ENCODE measurements at regions not wholly inside any gene's neighbourhood (a gene's known extent, or its start where the extent isn't known, plus 50 kb on each side); places are given as distances from the start of the nearest gene placed in this dataset.
"Not testable (repeated sequence)": the region's sequence is repeated elsewhere in the genome, so short reads cannot be mapped to it uniquely, and the experiment has no call there.

GRCh38 chr1:55888685-55889317 lies 673.6 kb upstream of the USP24 start:
- DNase-seq, result no peak

DNA sequence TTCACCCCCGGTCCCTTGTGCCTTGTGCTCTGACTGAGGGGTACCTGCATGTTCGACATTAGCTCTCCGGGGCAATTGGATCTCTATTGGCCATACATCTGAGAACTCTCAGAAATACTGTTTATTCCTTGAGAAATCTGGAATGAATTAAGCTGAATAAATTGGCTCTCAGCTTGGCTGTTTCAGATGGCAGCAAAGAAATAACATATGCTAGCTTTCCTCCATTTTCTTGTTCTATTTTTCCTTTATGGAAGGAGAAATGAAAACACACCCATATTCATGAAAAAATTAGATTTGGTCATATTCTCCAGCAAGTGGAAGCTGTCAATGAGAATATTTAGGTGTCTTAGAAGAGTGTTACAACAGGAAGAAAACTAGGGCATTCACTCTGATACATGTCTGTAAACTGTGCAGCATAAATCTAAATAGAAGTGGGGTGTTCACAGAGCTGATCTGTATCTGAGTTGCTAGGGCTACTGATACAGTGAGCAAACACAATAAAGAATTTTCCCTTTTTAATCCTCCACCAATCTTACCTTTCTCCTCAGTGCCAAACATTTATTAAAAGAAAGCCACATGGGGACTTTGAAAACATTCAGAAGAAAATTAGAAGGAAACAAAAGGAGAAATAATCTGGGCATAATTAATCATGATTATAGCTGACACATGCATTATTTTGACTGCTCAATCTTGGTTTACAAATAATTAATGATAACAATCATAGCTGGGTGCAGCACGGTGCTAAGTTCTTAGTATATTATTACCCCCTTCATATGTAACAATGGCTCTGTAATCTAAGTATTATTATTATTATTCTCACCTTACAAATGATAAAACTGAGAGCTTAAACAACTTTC lies 671.9 kb upstream of the USP24 start:
- no peak for DNase-seq

DNA sequence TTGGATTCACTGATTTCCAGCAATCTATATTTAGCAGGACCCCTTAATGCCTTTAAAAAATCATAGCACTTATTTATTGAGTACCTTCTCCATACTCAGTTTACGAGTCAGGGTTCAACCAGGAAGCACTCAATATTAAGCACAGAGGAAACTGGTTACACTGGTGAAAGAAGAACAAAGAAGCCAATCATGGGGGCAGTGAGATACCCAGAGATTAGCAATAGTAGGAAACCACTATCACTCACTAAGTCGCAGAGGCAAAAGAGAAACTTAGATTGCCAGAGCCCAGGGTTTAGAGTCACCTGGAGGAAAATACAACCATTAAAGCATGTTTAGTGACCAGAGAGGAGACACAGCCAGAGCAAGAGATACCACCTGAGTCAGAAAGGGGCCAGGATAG lies 670.5 kb upstream of the USP24 start:
- no peak for DNase-seq

- DNase-seq, result no peak
Observed at GRCh38 chr1:55882931-55883330, 667.8 kb upstream of the USP24 start.

- no peak for DNase-seq
Observed at GRCh38 chr1:55879346-55879745, 664.2 kb upstream of the USP24 start.

DNA sequence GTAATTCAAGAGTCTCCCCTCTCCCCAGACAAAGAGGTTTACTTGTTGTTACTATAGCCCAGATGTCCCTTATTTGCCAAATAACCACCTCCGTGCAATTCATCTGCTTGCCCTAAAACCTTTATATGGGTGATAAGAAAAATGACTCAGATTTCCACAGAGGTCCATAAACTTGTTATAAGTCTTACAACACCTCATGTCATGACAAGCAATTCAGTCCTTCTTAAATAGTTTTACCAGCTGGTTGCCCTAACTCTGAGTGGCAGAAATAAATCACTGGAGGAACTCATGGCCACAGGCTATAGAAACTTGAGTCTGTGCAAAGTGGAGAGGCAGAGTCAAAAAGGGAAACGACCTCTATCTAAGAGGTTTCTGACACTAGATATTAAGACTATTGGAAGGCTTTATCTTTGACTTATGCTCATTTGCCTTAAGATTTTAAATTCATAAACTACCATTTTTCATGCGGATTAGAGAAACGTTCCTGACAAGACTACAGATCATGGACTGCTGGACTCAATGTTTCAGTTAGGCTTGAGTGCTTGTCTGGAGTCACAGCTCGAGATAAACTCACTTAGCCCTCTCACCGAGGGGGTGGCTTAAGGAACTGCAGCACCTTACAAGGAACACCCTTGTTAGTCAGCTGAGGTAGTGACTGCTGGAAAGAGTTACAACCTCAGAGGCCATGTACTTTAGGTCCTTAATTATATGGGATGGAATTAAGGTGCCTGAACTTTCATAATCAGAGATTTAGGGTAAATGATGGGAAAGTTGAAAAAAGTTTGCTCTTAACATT lies 662.5 kb upstream of the USP24 start:
- DNase-seq, result peak; percentile 14

GRCh38 chr1:55876276-55877060 lies 661.3 kb upstream of the USP24 start:
- no peak for DNase-seq

DNA sequence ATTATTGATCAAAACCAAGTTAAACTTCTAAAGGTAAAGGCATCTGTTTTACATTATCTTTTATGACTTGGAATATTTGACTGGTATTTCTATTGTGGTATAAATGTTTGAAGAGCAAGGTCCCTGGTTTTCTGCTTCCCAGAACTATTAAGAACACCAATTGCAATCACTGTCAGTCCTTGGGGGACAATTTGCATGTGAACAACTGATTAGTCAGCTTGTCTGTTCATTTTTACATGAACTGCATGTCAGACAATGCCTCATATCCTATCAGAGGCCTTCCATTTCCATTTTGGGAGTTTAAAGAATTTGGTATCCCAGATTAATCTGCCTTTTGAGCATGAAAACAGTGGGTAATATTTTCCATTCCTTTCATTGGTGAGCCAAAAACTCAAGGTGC lies 654.9 kb upstream of the USP24 start:
- no peak for DNase-seq

DNA sequence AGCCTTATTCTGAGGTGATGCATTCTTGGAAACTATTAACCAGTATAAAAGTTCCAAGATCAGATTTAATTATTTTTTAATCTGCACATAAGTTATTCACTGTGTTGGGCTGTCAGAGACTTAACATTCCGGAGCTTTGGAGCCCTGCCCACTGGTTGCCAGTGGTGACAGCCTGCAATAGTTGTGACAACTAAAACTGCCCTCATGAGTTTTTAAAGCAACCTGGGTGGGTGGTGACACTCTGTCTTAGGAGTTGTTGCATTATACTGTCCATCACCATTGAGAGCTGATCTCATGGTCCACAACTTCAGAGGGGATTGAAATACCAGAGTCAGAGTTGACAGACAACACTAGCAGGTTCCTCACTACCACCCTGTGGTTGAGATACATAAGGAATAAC lies 653.9 kb upstream of the USP24 start:
- DNase-seq, result no peak

- no peak for DNase-seq
Observed at GRCh38 chr1:55868026-55868425, 652.9 kb upstream of the USP24 start.

DNA sequence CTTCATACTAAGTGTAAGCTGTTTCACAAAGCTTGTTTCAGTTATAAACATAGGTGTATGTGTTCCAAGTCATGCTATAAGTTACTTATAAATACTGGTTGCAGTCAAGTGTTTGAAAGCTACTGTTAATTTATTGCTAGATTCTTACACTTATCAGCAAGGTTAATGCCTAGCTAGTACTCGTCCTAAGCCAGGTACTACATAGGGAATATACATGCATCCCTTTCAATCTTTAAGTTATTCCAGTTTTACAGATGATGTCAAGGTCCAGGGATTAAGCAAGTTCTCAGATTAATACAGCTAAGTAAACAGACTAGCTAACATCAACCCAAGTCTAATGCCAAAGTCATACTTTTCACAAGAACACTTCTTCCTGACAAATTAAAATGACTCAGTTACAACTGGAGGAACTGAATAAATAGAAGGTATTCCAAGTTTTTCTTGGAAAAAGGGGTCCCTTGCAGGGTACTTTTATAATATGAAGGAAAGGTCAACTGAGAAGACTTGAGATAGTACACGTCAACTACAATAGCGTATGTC lies 652.2 kb upstream of the USP24 start:
- no peak for DNase-seq

DNA sequence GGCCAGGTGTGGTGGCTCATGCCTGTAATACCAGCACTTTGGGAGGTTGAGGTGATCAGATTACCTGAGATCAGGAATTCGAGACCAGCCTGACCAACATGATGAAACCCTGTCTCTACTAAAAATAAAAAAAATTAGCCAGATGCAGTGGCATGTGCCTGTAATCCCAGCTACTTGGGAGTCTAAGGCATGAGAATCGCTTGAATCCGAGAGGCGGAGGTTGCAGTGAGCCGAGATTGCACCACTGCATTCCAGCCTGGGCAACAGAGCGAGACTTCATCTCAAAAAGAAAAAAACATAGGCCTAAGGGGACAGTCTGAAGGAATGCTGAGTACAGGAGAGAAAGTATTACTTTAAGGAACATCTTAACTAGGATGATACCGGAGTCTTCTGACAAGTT lies 650.6 kb upstream of the USP24 start:
- DNase-seq, result not testable (repeated sequence)

DNA sequence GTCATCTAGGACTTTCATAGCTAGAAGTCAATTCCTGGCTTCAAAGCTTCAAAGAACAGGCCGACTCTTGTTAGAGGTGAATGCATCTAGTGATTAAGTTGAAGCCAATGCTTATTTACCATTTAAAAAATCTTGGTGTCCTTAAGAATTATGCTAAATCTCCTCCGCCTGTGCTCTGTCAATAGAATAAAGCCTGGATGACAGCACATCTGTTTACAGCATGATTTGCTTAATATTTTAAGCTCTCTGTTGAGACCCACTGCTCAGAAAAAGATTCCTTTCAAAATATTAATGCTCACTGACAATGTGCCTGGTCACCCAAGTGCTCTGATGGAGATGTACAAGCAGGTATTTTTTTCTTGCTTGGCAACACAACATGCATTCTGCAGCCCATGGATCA lies 649.1 kb upstream of the USP24 start:
- no peak for DNase-seq

DNA sequence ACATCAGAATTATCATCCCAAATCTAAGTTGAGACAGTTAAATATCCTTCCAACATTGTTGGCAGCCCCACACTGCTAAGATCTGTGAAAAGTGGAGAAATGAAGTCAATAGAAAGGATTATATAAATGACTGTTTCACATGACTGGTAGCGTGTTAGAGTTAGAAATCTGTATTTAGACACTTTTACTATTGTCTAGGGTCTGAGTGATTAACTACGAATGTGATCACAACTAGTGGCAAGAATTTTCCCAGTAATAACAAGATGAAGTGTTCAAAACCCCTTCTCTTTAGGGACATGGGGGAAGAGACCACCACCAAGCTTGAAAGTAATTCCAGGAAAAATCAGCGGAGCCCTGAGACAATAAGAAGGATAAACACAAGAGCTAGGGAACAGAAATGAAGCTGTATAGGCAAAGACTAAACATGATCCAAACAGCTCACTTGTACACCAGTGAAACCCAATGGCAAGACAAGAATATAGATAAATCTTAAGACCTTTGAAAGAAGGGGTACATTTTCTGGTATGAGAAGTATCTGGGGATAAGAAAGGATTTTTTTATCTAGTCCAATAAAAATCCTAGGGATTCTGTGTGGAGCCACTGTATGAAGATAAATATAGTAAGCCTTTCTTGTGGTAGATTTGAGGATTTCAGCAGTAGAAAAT lies 646.6 kb upstream of the USP24 start:
- no peak for DNase-seq

DNA sequence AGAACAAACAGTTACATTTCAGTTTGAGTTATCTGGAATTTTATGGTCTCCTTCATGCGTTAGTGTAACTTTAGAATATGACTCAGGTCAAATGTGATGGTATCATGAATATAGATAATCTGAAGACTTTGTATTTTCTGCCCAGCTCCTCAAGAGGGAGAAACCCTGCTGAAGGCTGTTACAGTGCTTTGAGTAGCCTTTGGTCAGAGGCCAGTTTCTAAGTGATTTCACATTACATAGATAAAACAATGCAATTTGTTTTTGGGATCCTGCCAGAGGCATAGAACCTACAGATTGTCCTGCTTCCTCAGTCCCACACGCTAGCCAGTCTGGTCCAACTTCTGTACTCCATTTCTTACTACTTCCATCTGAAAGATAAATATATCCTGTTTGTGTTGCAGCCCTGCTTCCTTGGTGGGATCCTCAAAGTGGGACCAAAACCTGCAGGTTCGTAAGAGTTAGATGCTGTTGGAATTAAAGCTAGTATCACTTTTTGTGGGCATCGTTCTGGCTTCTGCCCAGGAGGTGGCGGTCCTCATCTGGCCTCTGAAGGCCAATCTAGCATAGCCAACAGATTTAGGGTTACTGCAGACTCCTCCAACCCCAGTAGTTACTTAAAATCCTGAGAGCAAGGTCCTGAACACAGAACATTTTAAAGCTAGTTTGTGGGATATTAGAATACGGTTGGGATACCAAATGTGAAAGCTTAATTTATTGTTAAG lies 645.8 kb upstream of the USP24 start:
- DNase-seq, result no peak

- no peak for DNase-seq
Observed at GRCh38 chr1:55860326-55860725, 645.2 kb upstream of the USP24 start.

- no peak for DNase-seq
Observed at GRCh38 chr1:55854911-55855310, 639.7 kb upstream of the USP24 start.

DNA sequence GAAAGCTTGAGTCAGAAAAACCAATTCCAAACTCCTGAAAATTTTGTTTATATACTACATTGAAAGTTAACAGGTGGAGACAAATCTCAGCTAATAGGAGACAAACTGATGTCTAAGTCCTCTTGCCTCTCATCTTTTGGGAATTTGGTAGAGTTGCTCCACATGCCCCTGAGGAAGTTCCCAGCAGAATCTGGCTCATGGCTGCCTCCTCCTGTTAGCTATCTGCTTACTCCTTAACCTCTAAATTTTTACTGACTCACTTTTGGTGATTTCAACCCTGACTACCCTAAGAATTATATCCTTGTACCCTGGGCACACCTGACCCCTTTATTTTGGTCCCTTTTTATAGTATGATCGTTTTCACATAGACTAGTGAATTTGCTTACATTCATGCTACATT lies 633.7 kb upstream of the USP24 start:
- peak; percentile 59 for DNase-seq

DNA sequence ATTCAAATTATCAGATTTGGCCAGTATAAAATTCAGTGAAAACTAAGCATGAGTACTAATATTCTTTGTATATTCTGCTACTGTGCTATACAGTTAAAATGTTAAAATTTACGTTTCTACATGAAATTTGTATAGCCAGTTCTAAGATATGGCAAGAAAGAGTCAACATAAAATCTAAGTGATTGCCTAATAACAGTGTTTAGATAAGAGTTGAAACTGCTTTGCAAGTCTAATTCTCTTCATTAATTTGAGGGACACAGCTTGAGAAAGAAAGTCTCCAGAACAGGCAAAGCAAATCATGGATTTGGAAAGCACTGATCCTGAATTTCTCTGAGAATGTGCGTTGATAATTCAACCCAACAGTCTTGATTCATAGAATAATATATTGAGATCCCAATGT lies 630.9 kb upstream of the USP24 start:
- DNase-seq, result no peak

- no peak for DNase-seq
Observed at GRCh38 chr1:55844322-55844721, 629.2 kb upstream of the USP24 start.

DNA sequence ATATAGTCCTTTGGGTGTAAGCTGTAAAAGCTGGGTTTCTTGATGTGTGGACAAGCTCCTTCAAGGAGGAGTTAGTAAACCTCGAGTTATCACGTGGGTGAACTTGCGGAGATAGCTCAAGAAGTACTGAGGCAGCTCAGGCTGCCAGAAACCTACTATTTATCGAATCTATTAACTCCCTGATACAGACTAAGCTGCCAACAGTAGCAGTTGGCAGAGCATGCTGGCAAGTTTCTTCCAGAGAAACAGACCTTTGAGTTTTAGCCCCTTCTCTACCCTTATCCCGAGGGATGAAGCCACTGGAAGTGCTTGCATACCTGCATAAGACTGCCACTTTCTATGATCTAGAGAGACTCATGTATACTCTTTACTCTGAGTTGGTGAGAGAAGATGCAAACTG lies 624.5 kb upstream of the USP24 start:
- DNase-seq, result no peak
